ENCODE measurements at regions not wholly inside any gene's neighbourhood (a gene's known extent, or its start where the extent isn't known, plus 50 kb on each side); places are given as distances from the start of the nearest gene placed in this dataset.

DNA sequence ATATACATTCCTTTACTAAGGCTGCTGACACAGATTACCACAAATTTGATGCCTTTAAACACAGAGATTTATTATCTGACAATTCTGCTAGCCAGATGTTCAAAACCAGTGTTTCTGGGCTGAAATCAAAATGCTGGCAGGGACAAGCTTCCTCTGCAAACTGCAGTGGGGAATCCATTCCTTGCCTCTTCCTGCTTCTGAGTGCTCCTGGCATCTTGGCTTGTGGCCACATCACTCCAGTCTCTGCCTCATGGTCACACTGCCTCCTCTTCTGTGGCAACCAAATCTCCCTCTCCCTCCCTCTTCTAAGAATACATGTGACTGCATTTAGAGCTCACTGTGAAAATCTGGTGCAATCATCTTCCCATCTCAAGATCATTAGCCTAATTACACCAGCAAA, 235.7 kb downstream of the TTC8 start:
- Histone ChIP-seq H2AFZ (no peak overlapping the region), H4K20me1 (replicated peaks; ENCODE audit: insufficient read depth) (no peaks in the 10 kb centered on the region), H3K27me3 (ENCODE audit: insufficient read depth) (no peaks in the 10 kb centered on the region), H3K79me2 (replicated peaks; ENCODE audit: insufficient read depth) (no peaks in the 10 kb centered on the region), H3K9me2 (ENCODE audit: insufficient read depth) (peaks cover 13% of the 10 kb centered on the region), H3K4me2 (no peak overlapping the region), H3K36me3 (ENCODE audit: insufficient read depth) (no peaks in the 10 kb centered on the region), H3K27ac (ENCODE audit: low read depth) (no peak overlapping the region), H3K4me3 (no peak overlapping the region), H3K4me1 (ENCODE audit: insufficient read depth) (no peaks in the 10 kb centered on the region; the same call in 1 of the 2 replicates), H3F3A (replicated peaks; ENCODE audit: low read depth) (no peaks in the 10 kb centered on the region)
- ATAC-seq: no peak
- Mint-ChIP-seq H3K36me3 (ENCODE audit: low read depth) (no peaks in the 10 kb centered on the region), H3K27ac (no peak overlapping the region), H3K4me1 (no peaks in the 10 kb centered on the region), H3K9me3 (no peaks in the 10 kb centered on the region; the same call in 2 of the 3 replicates), H3K4me3 (no peak overlapping the region), H3K27me3 (ENCODE audit: insufficient read depth, low read depth, poor library complexity) (peaks cover 3% of the 10 kb centered on the region)
- no peak for DNase-seq (ENCODE audit: low spot score)
- TF ChIP-seq ZNF331 (CRISPR knock-in tag; IDR thresholded peaks at IDR 0.05; ENCODE audit: low read depth): no peak
- no peak for TF ChIP-seq EZH2phosphoT487 (IDR thresholded peaks at IDR 0.05; ENCODE audit: unreplicated experiment)
- TF ChIP-seq, protein P1, sequence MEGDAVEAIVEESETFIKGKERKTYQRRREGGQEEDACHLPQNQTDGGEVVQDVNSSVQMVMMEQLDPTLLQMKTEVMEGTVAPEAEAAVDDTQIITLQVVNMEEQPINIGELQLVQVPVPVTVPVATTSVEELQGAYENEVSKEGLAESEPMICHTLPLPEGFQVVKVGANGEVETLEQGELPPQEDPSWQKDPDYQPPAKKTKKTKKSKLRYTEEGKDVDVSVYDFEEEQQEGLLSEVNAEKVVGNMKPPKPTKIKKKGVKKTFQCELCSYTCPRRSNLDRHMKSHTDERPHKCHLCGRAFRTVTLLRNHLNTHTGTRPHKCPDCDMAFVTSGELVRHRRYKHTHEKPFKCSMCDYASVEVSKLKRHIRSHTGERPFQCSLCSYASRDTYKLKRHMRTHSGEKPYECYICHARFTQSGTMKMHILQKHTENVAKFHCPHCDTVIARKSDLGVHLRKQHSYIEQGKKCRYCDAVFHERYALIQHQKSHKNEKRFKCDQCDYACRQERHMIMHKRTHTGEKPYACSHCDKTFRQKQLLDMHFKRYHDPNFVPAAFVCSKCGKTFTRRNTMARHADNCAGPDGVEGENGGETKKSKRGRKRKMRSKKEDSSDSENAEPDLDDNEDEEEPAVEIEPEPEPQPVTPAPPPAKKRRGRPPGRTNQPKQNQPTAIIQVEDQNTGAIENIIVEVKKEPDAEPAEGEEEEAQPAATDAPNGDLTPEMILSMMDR (conservative IDR thresholded peaks at IDR 0.05; ENCODE audit: low read depth in 2 of 2): no peak
- TF ChIP-seq STAT1 (IDR thresholded peaks at IDR 0.05; ENCODE audit: unreplicated experiment): no peak
- TF ChIP-seq, protein P2, sequence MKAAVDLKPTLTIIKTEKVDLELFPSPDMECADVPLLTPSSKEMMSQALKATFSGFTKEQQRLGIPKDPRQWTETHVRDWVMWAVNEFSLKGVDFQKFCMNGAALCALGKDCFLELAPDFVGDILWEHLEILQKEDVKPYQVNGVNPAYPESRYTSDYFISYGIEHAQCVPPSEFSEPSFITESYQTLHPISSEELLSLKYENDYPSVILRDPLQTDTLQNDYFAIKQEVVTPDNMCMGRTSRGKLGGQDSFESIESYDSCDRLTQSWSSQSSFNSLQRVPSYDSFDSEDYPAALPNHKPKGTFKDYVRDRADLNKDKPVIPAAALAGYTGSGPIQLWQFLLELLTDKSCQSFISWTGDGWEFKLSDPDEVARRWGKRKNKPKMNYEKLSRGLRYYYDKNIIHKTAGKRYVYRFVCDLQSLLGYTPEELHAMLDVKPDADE (IDR thresholded peaks at IDR 0.05): no peak
- TF ChIP-seq, protein P3, sequence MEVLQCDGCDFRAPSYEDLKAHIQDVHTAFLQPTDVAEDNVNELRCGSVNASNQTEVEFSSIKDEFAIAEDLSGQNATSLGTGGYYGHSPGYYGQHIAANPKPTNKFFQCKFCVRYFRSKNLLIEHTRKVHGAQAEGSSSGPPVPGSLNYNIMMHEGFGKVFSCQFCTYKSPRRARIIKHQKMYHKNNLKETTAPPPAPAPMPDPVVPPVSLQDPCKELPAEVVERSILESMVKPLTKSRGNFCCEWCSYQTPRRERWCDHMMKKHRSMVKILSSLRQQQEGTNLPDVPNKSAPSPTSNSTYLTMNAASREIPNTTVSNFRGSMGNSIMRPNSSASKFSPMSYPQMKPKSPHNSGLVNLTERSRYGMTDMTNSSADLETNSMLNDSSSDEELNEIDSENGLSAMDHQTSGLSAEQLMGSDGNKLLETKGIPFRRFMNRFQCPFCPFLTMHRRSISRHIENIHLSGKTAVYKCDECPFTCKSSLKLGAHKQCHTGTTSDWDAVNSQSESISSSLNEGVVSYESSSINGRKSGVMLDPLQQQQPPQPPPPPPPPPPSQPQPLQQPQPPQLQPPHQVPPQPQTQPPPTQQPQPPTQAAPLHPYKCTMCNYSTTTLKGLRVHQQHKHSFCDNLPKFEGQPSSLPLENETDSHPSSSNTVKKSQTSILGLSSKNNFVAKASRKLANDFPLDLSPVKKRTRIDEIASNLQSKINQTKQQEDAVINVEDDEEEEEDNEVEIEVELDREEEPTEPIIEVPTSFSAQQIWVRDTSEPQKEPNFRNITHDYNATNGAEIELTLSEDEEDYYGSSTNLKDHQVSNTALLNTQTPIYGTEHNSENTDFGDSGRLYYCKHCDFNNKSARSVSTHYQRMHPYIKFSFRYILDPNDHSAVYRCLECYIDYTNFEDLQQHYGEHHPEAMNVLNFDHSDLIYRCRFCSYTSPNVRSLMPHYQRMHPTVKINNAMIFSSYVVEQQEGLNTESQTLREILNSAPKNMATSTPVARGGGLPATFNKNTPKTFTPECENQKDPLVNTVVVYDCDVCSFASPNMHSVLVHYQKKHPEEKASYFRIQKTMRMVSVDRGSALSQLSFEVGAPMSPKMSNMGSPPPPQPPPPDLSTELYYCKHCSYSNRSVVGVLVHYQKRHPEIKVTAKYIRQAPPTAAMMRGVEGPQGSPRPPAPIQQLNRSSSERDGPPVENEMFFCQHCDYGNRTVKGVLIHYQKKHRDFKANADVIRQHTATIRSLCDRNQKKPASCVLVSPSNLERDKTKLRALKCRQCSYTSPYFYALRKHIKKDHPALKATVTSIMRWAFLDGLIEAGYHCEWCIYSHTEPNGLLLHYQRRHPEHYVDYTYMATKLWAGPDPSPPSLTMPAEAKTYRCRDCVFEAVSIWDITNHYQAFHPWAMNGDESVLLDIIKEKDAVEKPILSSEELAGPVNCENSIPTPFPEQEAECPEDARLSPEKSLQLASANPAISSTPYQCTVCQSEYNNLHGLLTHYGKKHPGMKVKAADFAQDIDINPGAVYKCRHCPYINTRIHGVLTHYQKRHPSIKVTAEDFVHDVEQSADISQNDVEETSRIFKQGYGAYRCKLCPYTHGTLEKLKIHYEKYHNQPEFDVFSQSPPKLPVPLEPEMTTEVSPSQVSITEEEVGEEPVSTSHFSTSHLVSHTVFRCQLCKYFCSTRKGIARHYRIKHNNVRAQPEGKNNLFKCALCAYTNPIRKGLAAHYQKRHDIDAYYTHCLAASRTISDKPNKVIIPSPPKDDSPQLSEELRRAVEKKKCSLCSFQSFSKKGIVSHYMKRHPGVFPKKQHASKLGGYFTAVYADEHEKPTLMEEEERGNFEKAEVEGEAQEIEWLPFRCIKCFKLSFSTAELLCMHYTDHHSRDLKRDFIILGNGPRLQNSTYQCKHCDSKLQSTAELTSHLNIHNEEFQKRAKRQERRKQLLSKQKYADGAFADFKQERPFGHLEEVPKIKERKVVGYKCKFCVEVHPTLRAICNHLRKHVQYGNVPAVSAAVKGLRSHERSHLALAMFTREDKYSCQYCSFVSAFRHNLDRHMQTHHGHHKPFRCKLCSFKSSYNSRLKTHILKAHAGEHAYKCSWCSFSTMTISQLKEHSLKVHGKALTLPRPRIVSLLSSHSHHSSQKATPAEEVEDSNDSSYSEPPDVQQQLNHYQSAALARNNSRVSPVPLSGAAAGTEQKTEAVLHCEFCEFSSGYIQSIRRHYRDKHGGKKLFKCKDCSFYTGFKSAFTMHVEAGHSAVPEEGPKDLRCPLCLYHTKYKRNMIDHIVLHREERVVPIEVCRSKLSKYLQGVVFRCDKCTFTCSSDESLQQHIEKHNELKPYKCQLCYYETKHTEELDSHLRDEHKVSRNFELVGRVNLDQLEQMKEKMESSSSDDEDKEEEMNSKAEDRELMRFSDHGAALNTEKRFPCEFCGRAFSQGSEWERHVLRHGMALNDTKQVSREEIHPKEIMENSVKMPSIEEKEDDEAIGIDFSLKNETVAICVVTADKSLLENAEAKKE (CRISPR knock-in tag; IDR thresholded peaks at IDR 0.05): no peak
- no peak for TF ChIP-seq CREB1 (CRISPR knock-in tag; IDR thresholded peaks at IDR 0.05; ENCODE audit: low read depth)
- TF ChIP-seq, protein P4, sequence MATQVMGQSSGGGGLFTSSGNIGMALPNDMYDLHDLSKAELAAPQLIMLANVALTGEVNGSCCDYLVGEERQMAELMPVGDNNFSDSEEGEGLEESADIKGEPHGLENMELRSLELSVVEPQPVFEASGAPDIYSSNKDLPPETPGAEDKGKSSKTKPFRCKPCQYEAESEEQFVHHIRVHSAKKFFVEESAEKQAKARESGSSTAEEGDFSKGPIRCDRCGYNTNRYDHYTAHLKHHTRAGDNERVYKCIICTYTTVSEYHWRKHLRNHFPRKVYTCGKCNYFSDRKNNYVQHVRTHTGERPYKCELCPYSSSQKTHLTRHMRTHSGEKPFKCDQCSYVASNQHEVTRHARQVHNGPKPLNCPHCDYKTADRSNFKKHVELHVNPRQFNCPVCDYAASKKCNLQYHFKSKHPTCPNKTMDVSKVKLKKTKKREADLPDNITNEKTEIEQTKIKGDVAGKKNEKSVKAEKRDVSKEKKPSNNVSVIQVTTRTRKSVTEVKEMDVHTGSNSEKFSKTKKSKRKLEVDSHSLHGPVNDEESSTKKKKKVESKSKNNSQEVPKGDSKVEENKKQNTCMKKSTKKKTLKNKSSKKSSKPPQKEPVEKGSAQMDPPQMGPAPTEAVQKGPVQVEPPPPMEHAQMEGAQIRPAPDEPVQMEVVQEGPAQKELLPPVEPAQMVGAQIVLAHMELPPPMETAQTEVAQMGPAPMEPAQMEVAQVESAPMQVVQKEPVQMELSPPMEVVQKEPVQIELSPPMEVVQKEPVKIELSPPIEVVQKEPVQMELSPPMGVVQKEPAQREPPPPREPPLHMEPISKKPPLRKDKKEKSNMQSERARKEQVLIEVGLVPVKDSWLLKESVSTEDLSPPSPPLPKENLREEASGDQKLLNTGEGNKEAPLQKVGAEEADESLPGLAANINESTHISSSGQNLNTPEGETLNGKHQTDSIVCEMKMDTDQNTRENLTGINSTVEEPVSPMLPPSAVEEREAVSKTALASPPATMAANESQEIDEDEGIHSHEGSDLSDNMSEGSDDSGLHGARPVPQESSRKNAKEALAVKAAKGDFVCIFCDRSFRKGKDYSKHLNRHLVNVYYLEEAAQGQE (IDR thresholded peaks at IDR 0.05; ENCODE audit: unreplicated experiment): no peak
- no peak for TF ChIP-seq EZH2 (IDR thresholded peaks at IDR 0.05; ENCODE audit: low read depth, unreplicated experiment)
- TF ChIP-seq ZNF114 (CRISPR knock-in tag; IDR thresholded peaks at IDR 0.05): no peak
- no peak for TF ChIP-seq JUNB (IDR thresholded peaks at IDR 0.05; ENCODE audit: unreplicated experiment)

All from GM23338 (cell line).